ENCODE measurements at regions not wholly inside any gene's neighbourhood (a gene's known extent, or its start where the extent isn't known, plus 50 kb on each side); places are given as distances from the start of the nearest gene placed in this dataset.

DNA sequence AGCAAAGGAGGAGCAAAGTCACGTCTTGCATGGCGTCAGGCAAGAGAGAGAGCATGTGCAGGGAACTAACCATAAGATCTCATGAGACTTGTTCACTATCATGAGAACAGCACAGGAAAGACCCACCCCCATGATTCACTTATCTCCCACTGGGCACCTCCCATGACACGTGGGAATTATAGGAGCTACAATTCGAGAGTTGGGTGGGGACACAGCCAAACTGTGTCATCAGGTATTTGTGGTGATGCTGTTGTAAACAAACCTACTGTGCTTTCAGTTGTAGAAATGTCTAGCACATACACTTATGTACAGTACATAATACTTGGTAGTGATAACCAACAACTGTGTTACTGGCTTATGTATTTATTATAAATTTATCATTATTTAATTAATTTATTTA is 128.3 kb downstream of the UTRN start:
- intact Hi-C loops (cut with DNase I, micrococcal nuclease) = loop anchor here in 1 of 2 experiments (5.0 to 10.0 kb wide), 2 partner anchors 71 to 129 kb away; partner anchors contain the start of gene UTRN
- Mint-ChIP-seq H3K9me3 (no peaks in the 10 kb centered on the region), H3K4me1 (ENCODE audit: low read depth) (peaks cover 73% of the 10 kb centered on the region), H3K4me3 (no peak overlapping the region), H3K27ac (peak overlapping the region; percentile 10), H3K36me3 (ENCODE audit: low read depth) (peaks cover 26% of the 10 kb centered on the region), H3K27me3 (no peaks in the 10 kb centered on the region)
- Histone ChIP-seq H3K9me3 (ENCODE audit: control insufficient read depth in 1 of 2, insufficient read depth in 1 of 2, low read length in 2 of 2) (no peaks in the 10 kb centered on the region), H3K4me1 (ENCODE audit: insufficient read depth, low read length) (peaks cover 14% of the 10 kb centered on the region), H3K27ac (ENCODE audit: low read depth in 1 of 2, low read length in 2 of 2) (no peak overlapping the region), H3K27me3 (ENCODE audit: control insufficient read depth in 1 of 2, insufficient read depth in 2 of 2, low read length in 2 of 2) (no peaks in the 10 kb centered on the region), H3K36me3 (ENCODE audit: insufficient read depth, low read length) (no peaks in the 10 kb centered on the region), H3K4me3 (ENCODE audit: low read length) (no peak overlapping the region)
- TF ChIP-seq, protein P1, sequence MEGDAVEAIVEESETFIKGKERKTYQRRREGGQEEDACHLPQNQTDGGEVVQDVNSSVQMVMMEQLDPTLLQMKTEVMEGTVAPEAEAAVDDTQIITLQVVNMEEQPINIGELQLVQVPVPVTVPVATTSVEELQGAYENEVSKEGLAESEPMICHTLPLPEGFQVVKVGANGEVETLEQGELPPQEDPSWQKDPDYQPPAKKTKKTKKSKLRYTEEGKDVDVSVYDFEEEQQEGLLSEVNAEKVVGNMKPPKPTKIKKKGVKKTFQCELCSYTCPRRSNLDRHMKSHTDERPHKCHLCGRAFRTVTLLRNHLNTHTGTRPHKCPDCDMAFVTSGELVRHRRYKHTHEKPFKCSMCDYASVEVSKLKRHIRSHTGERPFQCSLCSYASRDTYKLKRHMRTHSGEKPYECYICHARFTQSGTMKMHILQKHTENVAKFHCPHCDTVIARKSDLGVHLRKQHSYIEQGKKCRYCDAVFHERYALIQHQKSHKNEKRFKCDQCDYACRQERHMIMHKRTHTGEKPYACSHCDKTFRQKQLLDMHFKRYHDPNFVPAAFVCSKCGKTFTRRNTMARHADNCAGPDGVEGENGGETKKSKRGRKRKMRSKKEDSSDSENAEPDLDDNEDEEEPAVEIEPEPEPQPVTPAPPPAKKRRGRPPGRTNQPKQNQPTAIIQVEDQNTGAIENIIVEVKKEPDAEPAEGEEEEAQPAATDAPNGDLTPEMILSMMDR (IDR thresholded peaks at IDR 0.05) = no peak
- ATAC-seq (ENCODE audit: poor library complexity) = no peak
- CTCF ChIA-PET = no interaction called here
- peak in 2 of 14 experiments; percentile 12 to 14 for DNase-seq
- POLR2A ChIA-PET = no interaction called here

DNA sequence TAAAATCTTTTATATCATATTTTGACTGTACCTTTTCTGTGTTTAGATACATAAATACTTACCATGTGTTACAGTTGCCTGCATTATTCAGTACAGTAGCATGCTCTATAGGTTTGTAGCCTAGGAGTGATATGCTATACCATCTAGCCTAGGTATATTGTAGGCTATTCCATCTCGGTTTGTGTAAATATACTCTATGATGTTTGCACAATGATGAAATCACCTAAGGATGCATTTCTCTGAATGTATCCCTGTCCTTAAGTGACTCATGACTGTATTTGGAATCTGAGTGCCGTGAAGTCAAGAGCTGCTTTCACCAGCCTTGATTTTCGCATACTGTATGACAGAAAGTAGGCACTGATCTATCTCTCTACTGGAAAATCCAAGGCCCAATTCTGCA is 129.9 kb downstream of the UTRN start:
- Mint-ChIP-seq H3K4me1 (ENCODE audit: low read depth) (peaks cover 76% of the 10 kb centered on the region), H3K9me3 (no peaks in the 10 kb centered on the region), H3K36me3 (ENCODE audit: low read depth) (peaks cover 18% of the 10 kb centered on the region), H3K4me3 (no peak overlapping the region), H3K27ac (no peak overlapping the region), H3K27me3 (no peaks in the 10 kb centered on the region)
- intact Hi-C loops (cut with DNase I, micrococcal nuclease) = loop anchor here in 1 of 2 experiments (10.0 kb wide), 1 partner anchor 130 kb away; the partner anchor contains the start of gene UTRN
- no peak for DNase-seq
- TF ChIP-seq, protein P1 (IDR thresholded peaks at IDR 0.05) = no peak
- no peak for ATAC-seq (ENCODE audit: poor library complexity)
- ChIA-PET POLR2A (no interaction called here), CTCF (interaction anchor here (1.5 kb wide), 1 partner anchor 22 kb away, joined by 4 read pairs; no protein-coding TSS in a partner anchor)
- no peaks in the 10 kb centered on the region for H3K36me3 ChIP-seq (ENCODE audit: insufficient read depth, low read length)
- H3K4me3 ChIP-seq (ENCODE audit: low read length) = no peak overlapping the region
- no peaks in the 10 kb centered on the region for H3K27me3 ChIP-seq (ENCODE audit: control insufficient read depth in 1 of 2, insufficient read depth in 2 of 2, low read length in 2 of 2)
- peaks cover 25% of the 10 kb centered on the region for H3K4me1 ChIP-seq (ENCODE audit: insufficient read depth, low read length)
- H3K9me3 ChIP-seq (ENCODE audit: control insufficient read depth in 1 of 2, insufficient read depth in 1 of 2, low read length in 2 of 2) = no peaks in the 10 kb centered on the region
- H3K27ac ChIP-seq (ENCODE audit: low read depth in 1 of 2, low read length in 2 of 2) = no peak overlapping the region

DNA sequence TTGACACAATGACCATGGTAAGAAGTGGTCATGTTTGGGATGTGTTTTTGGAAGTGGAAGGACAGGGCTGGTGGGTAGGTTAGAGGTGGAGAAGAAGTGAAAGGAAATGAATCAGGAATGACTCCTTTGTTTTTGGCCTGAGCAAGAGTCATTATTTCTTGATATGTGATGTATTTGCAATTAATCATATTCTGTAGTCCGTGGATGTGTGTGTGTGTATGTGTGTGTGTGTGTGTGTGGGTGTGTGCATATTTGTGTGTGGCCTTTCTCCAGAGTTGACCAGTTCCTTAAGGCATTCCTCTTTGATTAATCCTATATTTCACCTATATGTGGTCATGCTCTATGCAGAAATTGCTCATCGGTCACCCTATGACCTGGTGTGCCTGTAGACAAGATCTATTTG is 130.7 kb downstream of the UTRN start:
- Mint-ChIP-seq H3K9me3 (no peaks in the 10 kb centered on the region), H3K4me1 (ENCODE audit: low read depth) (peaks cover 68% of the 10 kb centered on the region), H3K27me3 (no peaks in the 10 kb centered on the region), H3K36me3 (ENCODE audit: low read depth) (peaks cover 21% of the 10 kb centered on the region), H3K4me3 (no peak overlapping the region), H3K27ac (no peak overlapping the region)
- Histone ChIP-seq H3K9me3 (ENCODE audit: control insufficient read depth in 1 of 2, insufficient read depth in 1 of 2, low read length in 2 of 2) (no peaks in the 10 kb centered on the region), H3K4me1 (ENCODE audit: insufficient read depth, low read length) (peaks cover 25% of the 10 kb centered on the region), H3K27me3 (ENCODE audit: control insufficient read depth in 1 of 2, insufficient read depth in 2 of 2, low read length in 2 of 2) (no peaks in the 10 kb centered on the region), H3K27ac (ENCODE audit: low read depth in 1 of 2, low read length in 2 of 2) (no peak overlapping the region), H3K4me3 (ENCODE audit: low read length) (no peak overlapping the region), H3K36me3 (ENCODE audit: insufficient read depth, low read length) (no peaks in the 10 kb centered on the region)
- ChIA-PET POLR2A (no interaction called here), CTCF (interaction anchor here (1.7 kb wide), 1 partner anchor 73 kb away, joined by 4 read pairs; no protein-coding TSS in a partner anchor)
- TF ChIP-seq, protein P1 (IDR thresholded peaks at IDR 0.05) = no peak
- ATAC-seq (ENCODE audit: poor library complexity) = no peak
- no peak for DNase-seq
- intact Hi-C loops (cut with DNase I, micrococcal nuclease) = loop anchor here in 1 of 2 experiments (10.0 kb wide), 1 partner anchor 131 kb away; the partner anchor contains the start of gene UTRN

Measured in CD4-positive, alpha-beta T cell (primary cell).